Bronchial epithelial cell (primary cell): ENCODE measurements at regions not wholly inside any gene's neighbourhood (a gene's known extent, or its start where the extent isn't known, plus 50 kb on each side); places are given as distances from the start of the nearest gene placed in this dataset.

ENCODE experiments used
- DNase-seq: peaks from one replicate; pipeline ENCODE4 v3.0.0-alpha.2; 2010; ENCODE audit warnings: low read depth
- FAIRE-seq: peaks from 2 replicates; lab custom pipeline; 2011; peaks lifted over from hg19 to GRCh38; lab: Jason Lieb, UNC
- H3K27me3 ChIP-seq: 2 replicates; pipeline ENCODE4 v1.5.1; 2011; ENCODE audit warnings: low read length; ENCODE audit not compliant: control insufficient read depth, insufficient read depth
- H3K36me3 ChIP-seq: 2 replicates; pipeline ENCODE4 v1.5.1; 2011; ENCODE audit warnings: low read length; ENCODE audit not compliant: control insufficient read depth, insufficient read depth
- H3K4me3 ChIP-seq: 2 replicates; pipeline ENCODE4 v1.5.1; 2011; ENCODE audit warnings: mild to moderate bottlenecking, low read depth, low read length, control low read depth
- TF ChIP-seq, protein P1 (sequence below): IDR thresholded peaks from 2 replicates; pipeline ENCODE4 v1.5.1; 2011; ENCODE audit warnings: mild to moderate bottlenecking, moderate library complexity, low read length, control low read depth, inconsistent platforms; ENCODE audit not compliant: insufficient read depth, severe bottlenecking

- Histone ChIP-seq H3K27me3 (peaks cover 1% of the 10 kb centered on the region), H3K36me3 (no peaks in the 10 kb centered on the region), H3K4me3 (no peak overlapping the region)
- DNase-seq (no peak), FAIRE-seq (no peak)
- TF ChIP-seq, protein P1, sequence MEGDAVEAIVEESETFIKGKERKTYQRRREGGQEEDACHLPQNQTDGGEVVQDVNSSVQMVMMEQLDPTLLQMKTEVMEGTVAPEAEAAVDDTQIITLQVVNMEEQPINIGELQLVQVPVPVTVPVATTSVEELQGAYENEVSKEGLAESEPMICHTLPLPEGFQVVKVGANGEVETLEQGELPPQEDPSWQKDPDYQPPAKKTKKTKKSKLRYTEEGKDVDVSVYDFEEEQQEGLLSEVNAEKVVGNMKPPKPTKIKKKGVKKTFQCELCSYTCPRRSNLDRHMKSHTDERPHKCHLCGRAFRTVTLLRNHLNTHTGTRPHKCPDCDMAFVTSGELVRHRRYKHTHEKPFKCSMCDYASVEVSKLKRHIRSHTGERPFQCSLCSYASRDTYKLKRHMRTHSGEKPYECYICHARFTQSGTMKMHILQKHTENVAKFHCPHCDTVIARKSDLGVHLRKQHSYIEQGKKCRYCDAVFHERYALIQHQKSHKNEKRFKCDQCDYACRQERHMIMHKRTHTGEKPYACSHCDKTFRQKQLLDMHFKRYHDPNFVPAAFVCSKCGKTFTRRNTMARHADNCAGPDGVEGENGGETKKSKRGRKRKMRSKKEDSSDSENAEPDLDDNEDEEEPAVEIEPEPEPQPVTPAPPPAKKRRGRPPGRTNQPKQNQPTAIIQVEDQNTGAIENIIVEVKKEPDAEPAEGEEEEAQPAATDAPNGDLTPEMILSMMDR: no peak
These were observed 49.9 kb downstream of the SYNE3 start for GRCh38 chr14:95466506-95466905.

GRCh38 chr14:95465936-95466335 is 50.5 kb downstream of the SYNE3 start:
- H3K27me3 ChIP-seq: peaks cover 1% of the 10 kb centered on the region
- H3K36me3 ChIP-seq: no peaks in the 10 kb centered on the region
- H3K4me3 ChIP-seq: no peak overlapping the region
- FAIRE-seq (no peak), DNase-seq (no peak)
- TF ChIP-seq, protein P1: no peak

GRCh38 chr14:95465358-95465757 is 51.1 kb downstream of the SYNE3 start:
- Histone ChIP-seq H3K27me3 (peaks cover 1% of the 10 kb centered on the region), H3K4me3 (no peak overlapping the region), H3K36me3 (no peaks in the 10 kb centered on the region)
- TF ChIP-seq, protein P1: no peak
- FAIRE-seq (no peak), DNase-seq (no peak)

GRCh38 chr14:95464514-95464913 is 51.9 kb downstream of the SYNE3 start:
- Histone ChIP-seq H3K36me3 (no peaks in the 10 kb centered on the region), H3K27me3 (peaks cover 1% of the 10 kb centered on the region), H3K4me3 (no peak overlapping the region)
- TF ChIP-seq, protein P1: no peak
- DNase-seq (no peak), FAIRE-seq (no peak)

DNA sequence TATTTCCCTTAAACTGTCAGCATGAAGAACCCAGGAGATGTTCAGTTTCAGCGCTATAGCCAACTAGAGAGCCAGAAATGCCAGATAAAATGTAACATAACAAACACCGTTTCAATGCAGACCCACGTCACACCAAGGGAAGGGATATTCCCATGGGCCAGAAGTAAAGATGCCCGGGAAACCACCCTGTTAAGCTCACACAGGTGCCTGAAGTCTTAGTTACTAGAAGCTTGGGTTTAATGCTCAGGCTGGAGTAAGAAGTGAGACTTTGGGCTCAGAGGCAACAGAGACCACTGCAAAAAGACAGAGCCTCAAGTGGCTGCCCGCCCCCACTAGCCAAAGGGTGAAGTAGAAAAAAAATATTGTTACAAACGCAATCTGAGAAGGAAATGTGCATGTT is 52.3 kb downstream of the SYNE3 start:
- Histone ChIP-seq H3K27me3 (peaks cover 1% of the 10 kb centered on the region), H3K4me3 (no peak overlapping the region), H3K36me3 (no peaks in the 10 kb centered on the region)
- FAIRE-seq: no peak
- TF ChIP-seq, protein P1: no peak
- no peak for DNase-seq

DNA sequence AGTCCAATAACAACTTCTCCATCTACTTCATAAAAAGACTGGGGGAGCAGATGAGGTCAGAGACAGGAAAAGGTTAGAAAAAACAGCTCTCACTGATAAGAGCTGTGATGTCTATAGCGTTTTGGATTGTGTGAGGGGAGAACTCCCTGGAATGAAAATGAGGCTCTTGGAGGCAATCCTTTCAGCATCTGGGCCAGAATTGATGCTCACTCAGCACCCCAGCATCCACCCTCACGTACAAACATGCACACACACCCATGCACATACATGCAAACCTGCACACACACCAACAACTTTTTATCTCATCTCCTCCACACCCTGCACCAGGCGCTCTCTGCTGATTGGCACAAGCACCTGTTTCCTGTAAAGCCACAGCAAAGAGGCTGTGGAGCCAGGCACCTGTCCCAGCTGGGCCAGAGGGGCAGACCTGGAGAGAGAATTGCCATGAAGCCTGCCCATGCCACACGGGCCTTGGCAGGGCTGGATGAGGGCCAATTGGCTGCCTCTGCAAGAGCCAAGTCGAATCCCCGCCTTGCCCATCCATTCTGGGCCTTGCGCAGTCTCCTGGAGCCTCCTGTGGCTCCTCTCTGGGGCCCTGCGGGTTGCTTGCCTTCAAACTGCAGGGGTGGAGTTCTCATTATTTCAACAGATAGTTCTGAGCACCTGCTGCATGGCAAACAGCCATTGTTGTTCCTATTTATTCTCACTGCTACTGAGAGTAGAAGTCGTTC is 53.1 kb downstream of the SYNE3 start:
- peak; percentile 18 for FAIRE-seq
- no peak overlapping the region for H3K4me3 ChIP-seq
- TF ChIP-seq, protein P1: no peak

More for the DNA sequence above, 53.1 kb downstream of the SYNE3 start:
- Histone ChIP-seq H3K36me3 (no peaks in the 10 kb centered on the region), H3K27me3 (peaks cover 1% of the 10 kb centered on the region)
- DNase-seq: no peak
